HG03175 (cell line): ENCODE measurements at regions not wholly inside any gene's neighbourhood (a gene's known extent, or its start where the extent isn't known, plus 50 kb on each side); places are given as distances from the start of the nearest gene placed in this dataset.
"Not testable (repeated sequence)": the region's sequence is repeated elsewhere in the genome, so short reads cannot be mapped to it uniquely, and the experiment has no call there.

ENCODE experiments used
- ATAC-seq: cut with Tn5 transposase; IDR thresholded peaks from one replicate; pipeline ENCODE4 v1.9.1; 2021; ENCODE audit warnings: mild to moderate bottlenecking, moderate library complexity; ENCODE audit not compliant: unreplicated experiment

- no peak for ATAC-seq
Observed at GRCh38 chr17:79560527-79560926, 50.3 kb downstream of the RBFOX3 start.

- no peak for ATAC-seq
Observed at GRCh38 chr17:79559111-79559887, 51.6 kb downstream of the RBFOX3 start.

GRCh38 chr17:79558091-79558900 is 52.6 kb downstream of the RBFOX3 start:
- no peak for ATAC-seq

- no peak for ATAC-seq
Observed at GRCh38 chr17:79557276-79558090, 53.4 kb downstream of the RBFOX3 start.

GRCh38 chr17:79556271-79556670 is 54.6 kb downstream of the RBFOX3 start:
- ATAC-seq, result no peak

GRCh38 chr17:79555543-79555942 is 55.3 kb downstream of the RBFOX3 start:
- no peak for ATAC-seq

- not testable (repeated sequence) for ATAC-seq
Observed at GRCh38 chr17:79554346-79554745, 56.5 kb downstream of the RBFOX3 start.

GRCh38 chr17:79552824-79553223 is 58.0 kb downstream of the RBFOX3 start:
- no peak for ATAC-seq

- ATAC-seq, result no peak
Observed at GRCh38 chr17:79552405-79552804, 58.4 kb downstream of the RBFOX3 start.

- ATAC-seq, result no peak
Observed at GRCh38 chr17:79549141-79549915, 61.5 kb downstream of the RBFOX3 start.

- ATAC-seq, result no peak
Observed at GRCh38 chr17:79548116-79548515, 62.7 kb downstream of the RBFOX3 start.

- no peak for ATAC-seq
Observed at GRCh38 chr17:79547586-79547985, 63.3 kb downstream of the RBFOX3 start.

GRCh38 chr17:79547171-79547570 is 63.7 kb downstream of the RBFOX3 start:
- ATAC-seq, result not testable (repeated sequence)

- ATAC-seq, result no peak
Observed at GRCh38 chr17:79546386-79546785, 64.5 kb downstream of the RBFOX3 start.

- no peak for ATAC-seq
Observed at GRCh38 chr17:79545251-79546005, 65.4 kb downstream of the RBFOX3 start.

GRCh38 chr17:79544142-79544914 is 66.5 kb downstream of the RBFOX3 start:
- no peak for ATAC-seq

GRCh38 chr17:79543531-79543930 is 67.3 kb downstream of the RBFOX3 start:
- no peak for ATAC-seq

- no peak for ATAC-seq
Observed at GRCh38 chr17:79542718-79543117, 68.1 kb downstream of the RBFOX3 start.
